ENCODE measurements at regions not wholly inside any gene's neighbourhood (a gene's known extent, or its start where the extent isn't known, plus 50 kb on each side); places are given as distances from the start of the nearest gene placed in this dataset.

GRCh38 chr1:224513787-224514209 lies 79.2 kb upstream of the WDR26 start:
- TF ChIP-seq CTCF (IDR thresholded peaks at IDR 0.05) (peak; percentile 79 to 98 (median 96)), POLR2A (IDR thresholded peaks at IDR 0.05) (no peak)

All from body of pancreas (tissue), 4 donors.